Stimulated activated naive CD8-positive, alpha-beta T cell treated with anti-CD3 and anti-CD28 coated beads, Interleukin-15, amount 100 ng/mL, for 72 hours (primary cell): ENCODE measurements at regions not wholly inside any gene's neighbourhood (a gene's known extent, or its start where the extent isn't known, plus 50 kb on each side); places are given as distances from the start of the nearest gene placed in this dataset.
"Not testable (repeated sequence)": the region's sequence is repeated elsewhere in the genome, so short reads cannot be mapped to it uniquely, and the experiment has no call there.

Experiments used
- ATAC-seq: fragments of 150-1000 bp; cut with Tn5 transposase; 2 replicates; pipeline ENCODE4 v1.10.0; 2021; ENCODE audit warnings: mild to moderate bottlenecking, moderate library complexity
- DNase-seq, 2 donors: peaks; one replicate each; pipeline ENCODE4 v3.0.0; 2021 to 2022
- H3K27ac Mint-ChIP-seq, 2 donors: one replicate each; pipeline ENCODE4 v1.8.0; 2022; ENCODE audit warnings: mild to moderate bottlenecking in 2 of 2, mixed read lengths in 2 of 2, moderate library complexity in 2 of 2
- H3K27me3 Mint-ChIP-seq: one replicate; pipeline ENCODE4 v1.8.0; 2022; ENCODE audit warnings: mixed read lengths
- H3K4me1 Mint-ChIP-seq: one replicate; pipeline ENCODE4 v1.8.0; 2022; ENCODE audit warnings: mild to moderate bottlenecking, mixed read lengths
- H3K4me3 Mint-ChIP-seq, 2 donors: one replicate each; pipeline ENCODE4 v1.8.0; 2022; ENCODE audit warnings: mild to moderate bottlenecking in 2 of 2, mixed read lengths in 2 of 2, moderate library complexity in 1 of 2
- H3K9me3 Mint-ChIP-seq, 2 donors: one replicate each; pipeline ENCODE4 v1.8.0; 2022; ENCODE audit warnings: mixed read lengths in 2 of 2

DNA sequence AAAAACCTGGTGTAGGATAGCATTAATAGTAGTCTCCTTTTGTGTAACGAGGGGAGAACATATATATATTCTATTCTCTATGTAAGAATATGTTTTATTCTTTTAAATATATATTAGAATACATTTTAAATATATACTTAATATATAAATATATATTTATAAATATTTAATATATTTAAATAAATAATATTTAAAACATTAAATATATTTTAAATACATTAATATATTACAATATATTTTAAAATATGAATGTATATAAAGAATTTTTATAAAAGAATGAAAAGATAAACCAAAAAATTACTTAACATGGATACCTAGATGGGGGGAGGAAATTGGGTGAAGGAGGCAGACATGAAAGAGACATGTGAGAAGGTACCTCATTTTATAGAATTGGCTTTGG, 53.0 kb upstream of the ZNF831 start:
- DNase-seq (no peak), ATAC-seq (no peak)
- H3K27me3 Mint-ChIP-seq = no peaks in the 10 kb centered on the region
- H3K9me3 Mint-ChIP-seq = no peaks in the 10 kb centered on the region
- H3K27ac Mint-ChIP-seq = no peak overlapping the region
- no peaks in the 10 kb centered on the region for H3K4me1 Mint-ChIP-seq
- H3K4me3 Mint-ChIP-seq = no peak overlapping the region

DNA sequence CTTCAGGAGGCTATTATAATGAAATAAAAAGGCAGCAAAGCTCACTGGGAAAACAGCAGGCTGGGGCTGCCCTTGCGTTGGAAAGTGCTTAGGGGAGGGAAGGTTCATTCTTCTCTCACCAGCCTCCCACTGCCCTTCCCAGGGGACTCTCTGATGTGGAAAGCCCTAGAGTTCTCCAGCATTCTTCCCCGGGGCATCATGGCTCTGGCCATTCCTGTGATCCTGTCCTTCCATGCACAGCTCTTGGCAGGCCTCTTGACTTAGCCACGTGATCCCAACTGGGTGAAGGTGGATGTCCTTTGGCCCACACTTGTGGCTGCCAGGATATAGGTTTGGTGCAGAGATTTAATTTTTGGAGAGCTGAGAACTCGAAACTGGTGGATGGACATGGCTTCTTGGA, 58.0 kb upstream of the ZNF831 start:
- no peaks in the 10 kb centered on the region for H3K9me3 Mint-ChIP-seq
- no peak overlapping the region for H3K4me3 Mint-ChIP-seq
- no peak for ATAC-seq
- peaks cover 30% of the 10 kb centered on the region for H3K4me1 Mint-ChIP-seq
- H3K27ac Mint-ChIP-seq = no peak overlapping the region
- no peaks in the 10 kb centered on the region for H3K27me3 Mint-ChIP-seq
- no peak for DNase-seq

DNA sequence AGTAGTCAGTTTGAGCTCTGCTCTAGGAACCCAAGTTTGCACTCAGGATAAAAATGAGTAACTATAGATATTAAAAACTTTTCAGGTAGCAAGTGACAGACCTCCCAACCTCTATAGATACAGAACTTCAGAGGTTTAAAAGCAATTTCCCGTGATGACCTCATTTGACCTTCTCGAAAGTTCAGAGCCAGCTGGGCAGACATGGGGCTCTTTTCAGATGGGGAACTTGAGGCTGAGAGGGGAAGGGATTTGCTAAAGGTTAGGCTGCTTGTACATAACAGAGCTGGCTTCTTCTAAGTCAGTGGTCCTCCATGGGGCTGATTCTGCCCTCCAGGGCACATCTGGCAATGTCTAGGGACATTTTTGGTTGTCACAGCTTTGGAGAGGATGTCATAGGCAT, 58.8 kb upstream of the ZNF831 start:
- no peak for ATAC-seq
- no peak for DNase-seq
- Mint-ChIP-seq H3K4me1 (peaks cover 30% of the 10 kb centered on the region), H3K27me3 (no peaks in the 10 kb centered on the region), H3K9me3 (no peaks in the 10 kb centered on the region), H3K4me3 (no peak overlapping the region), H3K27ac (peak overlapping the region; percentile 8 to 54)

DNA sequence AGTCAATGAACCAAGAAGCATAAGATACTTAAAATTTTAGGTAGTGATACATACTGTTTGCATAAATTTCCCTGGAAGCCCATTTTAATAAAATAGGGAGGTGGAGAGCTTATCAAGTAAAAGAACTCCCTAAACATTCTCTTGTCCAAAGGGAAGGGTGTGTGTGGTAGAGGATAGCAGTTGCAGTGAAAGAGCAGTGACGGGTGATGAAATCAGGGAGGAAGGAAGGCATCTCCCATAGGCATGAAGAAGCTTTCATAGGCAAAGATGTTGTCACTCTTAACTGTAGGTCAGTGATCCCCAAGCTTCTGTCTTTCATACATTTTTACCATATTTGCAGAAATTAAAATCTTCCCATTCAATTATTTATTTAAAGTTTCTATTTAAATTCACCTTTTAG, 60.0 kb upstream of the ZNF831 start:
- DNase-seq (no peak), ATAC-seq (no peak)
- no peak overlapping the region for H3K4me3 Mint-ChIP-seq
- no peaks in the 10 kb centered on the region for H3K27me3 Mint-ChIP-seq
- peak overlapping the region in 1 of 2 donors; percentile 63 for H3K27ac Mint-ChIP-seq
- H3K9me3 Mint-ChIP-seq = no peaks in the 10 kb centered on the region
- H3K4me1 Mint-ChIP-seq = peaks cover 30% of the 10 kb centered on the region

DNA sequence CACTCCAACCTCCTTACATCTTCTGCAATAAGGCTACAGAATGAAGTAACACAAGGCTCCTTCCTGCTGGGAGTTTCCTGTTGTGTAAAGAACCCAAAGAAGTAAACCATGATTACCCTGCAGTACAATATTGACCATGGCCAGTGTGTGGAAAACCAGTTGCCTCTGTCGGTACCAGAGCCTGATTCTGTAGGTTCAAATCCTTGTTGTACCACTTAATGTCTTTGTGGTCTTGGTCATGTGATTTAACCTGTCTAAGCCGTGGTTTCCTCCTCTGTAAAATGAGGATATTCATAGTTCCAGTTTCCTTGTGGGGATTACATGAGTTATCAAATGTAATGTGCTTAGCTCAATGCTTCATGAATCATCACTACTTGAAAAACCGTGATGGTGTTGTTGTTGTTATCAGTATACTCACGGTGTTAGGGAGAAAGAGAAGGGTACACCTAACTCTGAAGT, 60.3 kb upstream of the PRELID3B start:
- ATAC-seq = peak; percentile 82
- H3K4me1 Mint-ChIP-seq = peaks cover 30% of the 10 kb centered on the region
- peak overlapping the region in 1 of 2 donors; percentile 67 for H3K27ac Mint-ChIP-seq
- DNase-seq = no peak
- H3K9me3 Mint-ChIP-seq = no peaks in the 10 kb centered on the region
- H3K27me3 Mint-ChIP-seq = no peaks in the 10 kb centered on the region
- peak overlapping the region; percentile 14 to 16 for H3K4me3 Mint-ChIP-seq

DNA sequence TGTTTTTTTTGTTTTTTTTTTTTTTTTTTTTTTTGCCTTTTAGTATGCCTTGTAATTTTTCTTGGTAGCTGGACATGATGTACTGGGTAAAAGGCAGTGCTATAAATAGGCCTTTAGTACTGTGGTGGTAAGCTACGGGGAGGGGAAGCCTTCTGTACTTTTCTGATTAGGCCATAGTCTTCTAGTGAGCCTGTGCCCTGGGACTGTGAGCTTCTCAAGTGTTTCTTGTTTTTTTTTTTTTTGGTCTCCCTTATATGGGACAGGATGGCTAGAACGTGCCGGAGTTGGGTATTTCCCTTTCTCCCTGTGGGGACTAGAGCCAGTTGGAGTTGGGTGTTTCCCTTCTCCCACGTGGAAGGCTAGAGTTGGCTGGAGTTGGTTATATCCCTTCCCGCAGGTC, 59.4 kb upstream of the PRELID3B start:
- no peaks in the 10 kb centered on the region for H3K9me3 Mint-ChIP-seq
- H3K4me3 Mint-ChIP-seq = no peak overlapping the region
- H3K4me1 Mint-ChIP-seq = peaks cover 30% of the 10 kb centered on the region
- DNase-seq (no peak), ATAC-seq (no peak)
- peak overlapping the region in 1 of 2 donors; percentile 11 for H3K27ac Mint-ChIP-seq
- H3K27me3 Mint-ChIP-seq = no peaks in the 10 kb centered on the region

DNA sequence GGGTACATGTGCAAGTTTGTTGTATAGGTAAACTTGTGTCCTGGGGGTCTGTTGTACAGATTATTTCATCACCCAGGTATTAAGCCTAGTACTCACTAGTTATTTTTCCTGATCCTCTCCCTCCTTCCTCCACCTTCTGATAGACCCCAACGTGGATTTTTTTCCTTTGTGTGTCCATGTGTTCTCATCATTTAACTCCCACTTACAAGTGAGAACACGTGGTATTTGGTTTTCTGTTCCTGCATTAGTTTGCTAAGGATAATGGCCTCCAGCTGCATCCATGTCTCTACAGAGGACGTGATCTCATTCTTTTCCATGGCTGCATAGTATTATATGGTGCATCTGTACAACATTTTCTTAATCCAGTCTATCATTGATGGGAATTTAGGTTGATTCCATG, 57.3 kb upstream of the PRELID3B start:
- not testable (repeated sequence) for H3K27me3 Mint-ChIP-seq, H3K9me3 Mint-ChIP-seq, H3K27ac Mint-ChIP-seq, H3K4me3 Mint-ChIP-seq, DNase-seq, ATAC-seq
- peaks cover 26% of the 10 kb centered on the region for H3K4me1 Mint-ChIP-seq

DNA sequence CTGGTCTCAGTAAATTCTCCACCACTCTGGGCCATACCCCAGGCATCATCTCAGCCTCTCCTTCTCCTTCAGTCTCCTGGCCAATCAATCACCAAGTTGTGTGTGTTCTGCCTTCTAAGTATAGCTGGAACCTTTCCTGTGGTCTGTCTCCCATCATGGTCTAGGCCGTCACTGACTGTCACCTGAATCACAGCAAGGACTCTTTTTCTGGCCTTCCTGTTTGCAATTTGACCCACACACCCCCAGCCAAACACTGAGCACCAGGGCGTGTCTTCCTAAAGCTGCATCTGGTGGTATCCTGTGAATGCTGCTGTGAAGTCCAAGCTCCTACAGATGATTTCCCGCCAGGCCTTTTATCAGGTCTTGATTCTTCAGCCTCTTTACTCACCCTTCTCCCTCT, 52.6 kb upstream of the PRELID3B start:
- H3K4me3 Mint-ChIP-seq = no peak overlapping the region
- ATAC-seq (no peak), DNase-seq (no peak)
- no peaks in the 10 kb centered on the region for H3K9me3 Mint-ChIP-seq
- no peaks in the 10 kb centered on the region for H3K4me1 Mint-ChIP-seq
- peak overlapping the region in 1 of 2 donors; percentile 15 for H3K27ac Mint-ChIP-seq
- H3K27me3 Mint-ChIP-seq = no peaks in the 10 kb centered on the region

DNA sequence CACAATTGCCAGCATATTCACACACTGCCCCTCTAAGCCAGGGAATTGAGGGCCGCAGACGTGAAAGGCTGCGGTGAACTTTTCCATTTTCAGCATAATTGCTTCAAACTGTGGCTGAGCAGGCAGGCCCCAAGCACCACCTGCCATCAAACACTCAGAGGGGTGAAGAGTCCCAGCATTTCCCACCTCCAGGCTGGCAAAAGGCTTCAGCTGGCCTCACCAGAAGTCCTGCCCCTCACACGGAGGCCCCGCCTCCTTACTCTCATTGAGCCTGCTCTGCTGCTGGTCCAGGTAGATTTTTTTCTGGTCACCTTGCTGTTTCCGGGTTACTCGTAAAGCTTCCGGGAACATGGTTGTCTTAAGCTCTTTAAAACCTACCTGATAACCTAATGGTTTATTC, 52.0 kb upstream of the PRELID3B start:
- no peak overlapping the region for H3K4me3 Mint-ChIP-seq
- DNase-seq (no peak), ATAC-seq (no peak)
- no peaks in the 10 kb centered on the region for H3K4me1 Mint-ChIP-seq
- H3K27me3 Mint-ChIP-seq = no peaks in the 10 kb centered on the region
- H3K27ac Mint-ChIP-seq = no peak overlapping the region
- H3K9me3 Mint-ChIP-seq = no peaks in the 10 kb centered on the region
